ENCODE measurements at regions not wholly inside any gene's neighbourhood (a gene's known extent, or its start where the extent isn't known, plus 50 kb on each side); places are given as distances from the start of the nearest gene placed in this dataset.

GRCh38 chr12:5333096-5333495, 98.8 kb upstream of the NTF3 start:
- TF ChIP-seq GATA2 (IDR thresholded peaks at IDR 0.05; ENCODE audit: low read depth, low read length) (no peak), GATA3 (IDR thresholded peaks at IDR 0.05; ENCODE audit: low read depth, low read length) (no peak)
